K562 (cell line): ENCODE measurements at regions not wholly inside any gene's neighbourhood (a gene's known extent, or its start where the extent isn't known, plus 50 kb on each side); places are given as distances from the start of the nearest gene placed in this dataset.

Experiments used
- CCAR2 ChIP-seq: fragments of 200-400 bp; formaldehyde crosslinking; IDR thresholded peaks from 2 replicates; pipeline ENCODE4 v1.6.1; 2017; ENCODE audit warnings: mild to moderate bottlenecking, low read depth, low read length
- CHD1 ChIP-seq: fragments of 200-600 bp; sonication (generic); IDR thresholded peaks from one replicate; pipeline ENCODE4 v1.6.1; 2012; ENCODE audit warnings: mild to moderate bottlenecking, moderate library complexity, low read length, inconsistent platforms
- CHD4 ChIP-seq: fragments of 200-600 bp; sonication (generic); IDR thresholded peaks from 3 replicates; pipeline ENCODE4 v1.6.1; 2012; ENCODE audit warnings: low read depth, mild to moderate bottlenecking, mixed read lengths, low read length, inconsistent platforms; ENCODE audit not compliant: insufficient read depth, insufficient replicate concordance, poor library complexity, severe bottlenecking
- FIP1L1 ChIP-seq: fragments of 200-400 bp; formaldehyde crosslinking; IDR thresholded peaks from 2 replicates; pipeline ENCODE4 v1.6.1; 2018; ENCODE audit warnings: mild to moderate bottlenecking, low read depth, low read length; ENCODE audit not compliant: poor library complexity, severe bottlenecking
- MEF2D ChIP-seq: conservative IDR thresholded peaks from 2 replicates; pipeline ENCODE4 v1.6.1; 2016; ENCODE audit warnings: low read depth, missing genetic modification characterization, missing compliant biosample characterization
- TF ChIP-seq, protein P1 (sequence below): sonication (generic); formaldehyde crosslinking; IDR thresholded peaks from 2 replicates; pipeline ENCODE4 v1.8.1; 2022; ENCODE audit warnings: missing genetic modification reagents

GRCh38 chr7:13602036-13602435 lies 387.4 kb downstream of the ETV1 start:
- TF ChIP-seq CCAR2, result no peak
- TF ChIP-seq MEF2D (tag), result no peak
- no peak for TF ChIP-seq CHD1
- TF ChIP-seq CHD4, result no peak
- TF ChIP-seq, protein P1, sequence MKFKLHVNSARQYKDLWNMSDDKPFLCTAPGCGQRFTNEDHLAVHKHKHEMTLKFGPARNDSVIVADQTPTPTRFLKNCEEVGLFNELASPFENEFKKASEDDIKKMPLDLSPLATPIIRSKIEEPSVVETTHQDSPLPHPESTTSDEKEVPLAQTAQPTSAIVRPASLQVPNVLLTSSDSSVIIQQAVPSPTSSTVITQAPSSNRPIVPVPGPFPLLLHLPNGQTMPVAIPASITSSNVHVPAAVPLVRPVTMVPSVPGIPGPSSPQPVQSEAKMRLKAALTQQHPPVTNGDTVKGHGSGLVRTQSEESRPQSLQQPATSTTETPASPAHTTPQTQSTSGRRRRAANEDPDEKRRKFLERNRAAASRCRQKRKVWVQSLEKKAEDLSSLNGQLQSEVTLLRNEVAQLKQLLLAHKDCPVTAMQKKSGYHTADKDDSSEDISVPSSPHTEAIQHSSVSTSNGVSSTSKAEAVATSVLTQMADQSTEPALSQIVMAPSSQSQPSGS (CRISPR knock-in tag), result no peak
- TF ChIP-seq FIP1L1, result no peak
